ENCODE measurements at regions not wholly inside any gene's neighbourhood (a gene's known extent, or its start where the extent isn't known, plus 50 kb on each side); places are given as distances from the start of the nearest gene placed in this dataset.

GRCh38 chr1:219405531-219406331, 207.2 kb downstream of the ZC3H11B start:
- TF ChIP-seq ZNF140 (tag by site-specific recombination; IDR thresholded peaks at IDR 0.05) (no peak), ZNF114 (tag by site-specific recombination; IDR thresholded peaks at IDR 0.05) (no peak), SP7 (tag by site-specific recombination; IDR thresholded peaks at IDR 0.05) (no peak), CTCF (tag by site-specific recombination; IDR thresholded peaks at IDR 0.05) (no peak), ZFP37 (tag by site-specific recombination; IDR thresholded peaks at IDR 0.05) (no peak)
